ENCODE measurements at regions not wholly inside any gene's neighbourhood (a gene's known extent, or its start where the extent isn't known, plus 50 kb on each side); places are given as distances from the start of the nearest gene placed in this dataset.
A peak's percentile ranks its signal among the peaks of the same experiment; 100 is the strongest.
"Not testable (repeated sequence)": the region's sequence is repeated elsewhere in the genome, so short reads cannot be mapped to it uniquely, and the experiment has no call there.

DNA sequence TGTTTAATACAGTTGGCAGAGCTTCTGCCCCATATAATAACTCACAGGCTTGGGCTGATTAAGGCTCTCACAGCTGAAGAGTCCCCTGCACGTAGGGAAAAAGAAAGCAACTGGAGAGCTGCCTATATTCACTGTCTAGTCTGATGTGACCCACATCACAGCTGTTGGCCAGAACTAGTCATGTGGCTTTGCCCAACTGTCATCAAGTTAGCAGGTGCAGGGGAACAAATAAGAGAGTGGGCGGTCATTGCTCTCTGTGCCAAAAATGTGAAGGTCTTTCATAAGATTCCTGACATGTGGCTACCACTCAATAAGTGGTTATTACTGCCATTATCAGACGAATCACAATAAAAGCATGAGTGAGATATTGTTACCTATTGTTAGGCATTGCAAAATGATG, 665.2 kb downstream of the DOK5 start:
- DNase-seq: peak; percentile 50

GRCh38 chr20:55139173-55139765, 663.9 kb downstream of the DOK5 start:
- no peak for DNase-seq

DNA sequence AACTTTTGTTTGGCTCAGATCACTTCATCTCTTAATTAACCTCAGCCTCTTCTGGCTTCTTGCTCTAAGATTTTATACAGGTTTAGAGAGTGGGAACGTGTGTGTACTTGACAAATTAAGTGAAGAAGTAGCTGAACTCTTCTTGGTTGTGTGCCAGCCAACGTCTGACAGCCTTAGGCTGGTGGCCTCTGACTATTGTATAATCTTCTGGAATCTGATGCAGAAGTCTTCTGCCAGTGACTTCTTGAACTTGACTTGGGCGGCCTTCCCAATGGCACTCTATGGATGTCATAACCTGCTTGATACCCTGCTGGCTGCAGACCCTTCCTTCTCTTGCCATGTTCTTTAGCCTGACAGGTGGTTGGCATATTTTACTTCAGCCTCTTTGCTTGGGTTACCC, 660.5 kb downstream of the DOK5 start:
- peak; percentile 2 for DNase-seq

GRCh38 chr20:55132523-55132922, 657.1 kb downstream of the DOK5 start:
- DNase-seq: no peak

- not testable (repeated sequence) for DNase-seq
Measured at GRCh38 chr20:55117577-55117976, 642.2 kb downstream of the DOK5 start.

- no peak for DNase-seq
Measured at GRCh38 chr20:55116598-55116997, 641.2 kb downstream of the DOK5 start.

DNA sequence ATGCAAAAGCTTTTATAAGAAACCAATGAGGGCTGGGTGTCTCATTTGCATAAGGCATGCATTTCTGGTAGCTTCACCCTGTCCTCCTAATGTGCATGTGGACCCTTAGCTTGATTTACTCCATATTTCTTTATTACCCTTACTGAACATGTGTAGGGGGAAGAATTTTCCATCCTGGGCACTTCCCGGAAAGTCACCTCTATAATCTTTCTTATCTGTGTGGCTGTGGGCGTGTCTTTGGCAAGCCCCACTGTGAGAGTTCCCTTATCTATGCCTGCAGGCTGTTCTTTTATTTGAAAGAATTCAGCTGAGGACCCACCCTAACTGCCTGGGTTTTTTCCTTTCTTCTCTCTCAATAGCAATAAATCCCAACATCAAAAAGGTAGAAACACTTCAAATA, 627.8 kb downstream of the DOK5 start:
- DNase-seq: peak; percentile 93

GRCh38 chr20:55099251-55099650, 623.9 kb downstream of the DOK5 start:
- DNase-seq: no peak

GRCh38 chr20:55097621-55098020, 622.2 kb downstream of the DOK5 start:
- DNase-seq: no peak

DNA sequence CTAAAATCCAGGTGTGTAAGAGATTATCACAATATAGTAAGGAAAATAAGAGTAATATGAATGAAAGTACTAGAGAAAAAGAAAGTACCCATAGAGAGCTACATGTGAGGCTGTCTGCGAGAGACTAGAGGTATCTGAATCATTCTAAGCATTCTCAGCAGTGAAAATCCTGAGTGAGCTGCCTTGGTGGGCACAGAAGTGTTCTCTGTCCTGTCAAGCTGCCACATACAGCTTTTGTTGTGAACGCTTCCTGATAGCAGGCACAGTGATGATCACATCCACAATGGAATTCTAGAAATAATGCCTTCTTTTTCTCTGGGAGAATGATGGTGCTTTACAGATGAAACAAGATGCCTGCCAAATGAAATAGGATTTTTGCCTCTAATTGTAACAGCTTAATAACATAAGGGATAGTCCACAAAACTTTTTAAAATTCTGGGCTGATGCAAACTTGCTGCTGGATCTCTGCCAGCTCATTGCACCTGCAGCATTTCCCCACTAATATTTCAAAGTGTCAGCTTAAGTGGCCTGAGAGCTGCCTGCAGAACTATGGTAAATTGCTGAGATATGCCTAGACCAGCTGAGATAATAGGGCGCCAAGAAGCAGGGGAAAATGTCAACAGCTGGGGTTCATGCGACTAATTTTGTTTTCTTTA, 620.5 kb downstream of the DOK5 start:
- no peak for DNase-seq

DNA sequence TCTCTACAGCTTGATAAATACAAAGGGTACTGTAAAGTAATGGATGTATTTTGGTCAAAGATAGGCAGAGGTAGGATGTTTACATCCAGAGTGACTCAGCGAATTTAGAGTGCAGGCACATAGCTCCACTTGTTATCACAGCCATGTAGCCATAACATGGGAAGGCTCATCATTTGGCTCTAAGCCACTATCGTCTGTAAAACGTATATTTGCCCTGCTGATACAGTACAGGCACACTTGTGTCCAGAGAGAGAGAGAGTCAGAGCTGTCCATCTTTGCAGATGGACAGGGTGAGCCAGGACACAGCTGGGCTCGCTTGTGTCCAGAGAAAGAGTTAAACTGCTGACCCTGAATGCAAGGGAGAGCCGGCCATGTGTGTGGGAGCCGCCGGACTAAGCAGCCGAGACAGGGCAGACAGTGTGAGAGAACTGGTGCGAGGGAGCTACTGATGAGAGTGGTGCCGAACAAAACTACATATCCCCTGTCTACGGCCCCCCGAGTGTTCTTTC, 619.0 kb downstream of the DOK5 start:
- peak; percentile 74 for DNase-seq

DNA sequence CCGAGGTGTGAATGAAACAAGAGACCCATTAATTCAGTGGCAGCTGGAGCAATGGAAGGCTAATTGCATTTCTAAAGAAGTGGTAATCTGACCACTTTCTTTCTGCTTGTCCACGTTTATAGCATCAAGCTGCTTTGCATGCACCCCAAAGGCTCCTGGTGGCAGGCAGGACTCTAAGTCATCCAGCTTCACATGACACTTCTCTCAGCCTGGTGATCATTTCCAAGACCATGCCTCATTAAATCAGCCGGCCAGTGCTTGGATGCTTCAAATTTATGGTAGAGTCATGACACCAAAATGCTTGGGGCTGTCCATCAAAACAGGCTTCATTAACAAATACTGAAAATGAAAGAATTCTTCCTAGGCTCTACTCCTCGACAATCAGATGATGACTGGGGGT, 614.9 kb downstream of the DOK5 start:
- no peak for DNase-seq

GRCh38 chr20:55086421-55086820, 611.0 kb downstream of the DOK5 start:
- no peak for DNase-seq

GRCh38 chr20:55079917-55080316, 604.5 kb downstream of the DOK5 start:
- DNase-seq: no peak

DNA sequence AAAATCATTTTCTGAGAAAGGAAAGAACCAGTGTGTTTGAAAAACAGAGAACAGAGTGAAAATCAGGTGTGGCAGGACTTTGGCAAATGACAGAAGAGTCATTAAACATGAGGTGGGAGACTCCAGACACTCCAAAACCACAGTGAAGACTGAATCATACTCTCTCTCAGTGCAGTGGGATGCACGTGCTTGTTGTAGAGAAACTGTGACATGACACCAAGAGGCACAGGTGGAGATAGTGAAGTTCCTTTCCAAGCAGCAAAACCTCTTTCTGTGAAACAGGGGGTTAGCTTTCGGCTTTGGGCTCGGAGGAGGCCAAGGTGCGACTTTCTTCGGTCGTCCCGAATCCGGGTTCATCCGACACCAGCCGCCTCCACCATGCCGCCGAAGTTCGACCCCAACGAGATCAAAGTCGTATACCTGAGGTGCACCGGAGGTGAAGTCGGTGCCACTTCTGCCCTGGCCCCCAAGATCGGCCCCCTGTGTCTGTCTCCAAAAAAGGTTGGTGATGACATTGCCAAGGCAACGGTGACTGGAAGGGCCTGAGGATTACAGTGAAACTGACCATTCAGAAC, 599.0 kb downstream of the DOK5 start:
- not testable (repeated sequence) for DNase-seq

- no peak for DNase-seq
Measured at GRCh38 chr20:55070001-55070400, 594.6 kb downstream of the DOK5 start.

DNA sequence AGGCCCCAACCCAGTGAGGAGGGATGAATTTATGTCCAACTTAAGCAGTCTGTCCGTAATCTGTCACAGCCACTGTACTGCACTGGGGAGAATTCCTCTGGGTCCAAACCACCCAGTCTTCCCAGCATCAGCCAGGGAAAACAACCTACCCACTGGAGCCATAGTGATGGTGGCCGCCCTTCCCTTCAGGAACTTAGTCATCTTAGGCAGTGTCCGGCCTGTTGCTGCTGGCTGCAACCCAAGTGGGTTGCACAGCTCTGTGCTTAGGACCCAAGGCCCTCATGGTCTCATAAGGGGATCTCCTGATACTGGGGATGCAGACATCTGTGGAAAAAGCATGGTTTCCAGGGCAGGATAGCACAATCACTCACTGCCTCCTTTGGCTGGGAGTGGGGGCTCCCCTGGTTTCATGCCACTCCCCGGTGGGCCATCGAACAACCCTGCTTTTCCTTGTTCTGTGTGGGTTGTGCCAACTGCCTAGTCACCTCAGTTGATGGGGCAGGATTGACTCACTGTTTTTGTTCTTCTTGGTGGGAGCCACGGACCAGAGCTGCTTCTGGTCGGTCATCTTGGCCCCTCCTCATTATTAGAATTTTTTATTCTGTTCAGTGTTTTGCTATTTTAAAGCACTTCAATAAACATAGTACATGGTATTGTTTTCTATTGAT, 591.9 kb downstream of the DOK5 start:
- DNase-seq: no peak

GRCh38 chr20:55058938-55059337, 583.5 kb downstream of the DOK5 start:
- DNase-seq: no peak

GRCh38 chr20:55057779-55058415, 582.5 kb downstream of the DOK5 start:
- DNase-seq: peak; percentile 55

- no peak for DNase-seq
Measured at GRCh38 chr20:55054453-55054852, 579.1 kb downstream of the DOK5 start.

- no peak for DNase-seq
Measured at GRCh38 chr20:55053389-55053788, 578.0 kb downstream of the DOK5 start.

DNA sequence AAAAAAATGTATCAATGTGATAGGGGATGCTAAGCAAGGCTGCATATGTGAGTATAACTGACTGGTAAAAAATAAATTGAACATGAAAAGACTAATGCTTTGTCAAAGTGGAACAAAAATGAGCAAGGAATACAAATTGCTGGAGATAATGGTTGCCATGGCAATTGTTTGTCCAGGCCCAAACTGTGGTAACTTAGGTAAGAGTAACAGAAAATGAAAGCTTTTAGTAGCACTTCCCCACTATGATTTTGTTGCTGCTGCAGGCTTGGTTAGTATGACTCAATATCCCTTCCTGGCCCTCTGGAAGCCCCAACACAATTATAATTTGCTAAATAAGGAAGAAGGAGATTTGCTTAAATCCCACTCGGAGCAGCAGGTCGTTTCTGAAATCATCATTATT, 577.1 kb downstream of the DOK5 start:
- peak; percentile 16 for DNase-seq

GRCh38 chr20:55038684-55039083, 563.3 kb downstream of the DOK5 start:
- no peak for DNase-seq

Data from OCI-M1 (cell line).